ENCODE measurements at regions not wholly inside any gene's neighbourhood (a gene's known extent, or its start where the extent isn't known, plus 50 kb on each side); places are given as distances from the start of the nearest gene placed in this dataset.

DNA sequence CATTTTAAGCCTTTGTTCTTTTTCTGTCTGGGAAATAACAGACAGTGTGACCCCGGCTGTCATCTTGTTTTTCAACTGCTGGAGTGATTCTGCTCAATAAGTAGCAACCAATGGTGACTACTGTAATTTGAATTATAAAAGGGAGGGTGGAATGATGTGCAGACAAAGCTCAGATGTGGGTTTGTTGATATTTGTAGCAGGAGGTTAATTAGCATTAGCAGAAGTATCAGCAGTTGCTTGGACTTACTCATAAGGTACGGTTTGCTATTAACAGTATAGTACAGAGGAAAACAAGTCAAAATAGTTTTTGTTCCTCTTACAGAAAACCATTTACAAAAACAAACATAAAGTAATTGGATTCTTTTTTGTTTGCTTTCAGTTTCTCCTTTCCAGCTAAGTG lies 140.4 kb downstream of the TUSC1 start:
- no peak for DNase-seq (ENCODE audit: low read depth)
- no peak overlapping the region for H3K4me3 ChIP-seq (ENCODE audit: low read length)
- TF ChIP-seq, protein P1, sequence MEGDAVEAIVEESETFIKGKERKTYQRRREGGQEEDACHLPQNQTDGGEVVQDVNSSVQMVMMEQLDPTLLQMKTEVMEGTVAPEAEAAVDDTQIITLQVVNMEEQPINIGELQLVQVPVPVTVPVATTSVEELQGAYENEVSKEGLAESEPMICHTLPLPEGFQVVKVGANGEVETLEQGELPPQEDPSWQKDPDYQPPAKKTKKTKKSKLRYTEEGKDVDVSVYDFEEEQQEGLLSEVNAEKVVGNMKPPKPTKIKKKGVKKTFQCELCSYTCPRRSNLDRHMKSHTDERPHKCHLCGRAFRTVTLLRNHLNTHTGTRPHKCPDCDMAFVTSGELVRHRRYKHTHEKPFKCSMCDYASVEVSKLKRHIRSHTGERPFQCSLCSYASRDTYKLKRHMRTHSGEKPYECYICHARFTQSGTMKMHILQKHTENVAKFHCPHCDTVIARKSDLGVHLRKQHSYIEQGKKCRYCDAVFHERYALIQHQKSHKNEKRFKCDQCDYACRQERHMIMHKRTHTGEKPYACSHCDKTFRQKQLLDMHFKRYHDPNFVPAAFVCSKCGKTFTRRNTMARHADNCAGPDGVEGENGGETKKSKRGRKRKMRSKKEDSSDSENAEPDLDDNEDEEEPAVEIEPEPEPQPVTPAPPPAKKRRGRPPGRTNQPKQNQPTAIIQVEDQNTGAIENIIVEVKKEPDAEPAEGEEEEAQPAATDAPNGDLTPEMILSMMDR (IDR thresholded peaks at IDR 0.05; ENCODE audit: insufficient read depth, low read depth, low read length, missing control alignments), result no peak

DNA sequence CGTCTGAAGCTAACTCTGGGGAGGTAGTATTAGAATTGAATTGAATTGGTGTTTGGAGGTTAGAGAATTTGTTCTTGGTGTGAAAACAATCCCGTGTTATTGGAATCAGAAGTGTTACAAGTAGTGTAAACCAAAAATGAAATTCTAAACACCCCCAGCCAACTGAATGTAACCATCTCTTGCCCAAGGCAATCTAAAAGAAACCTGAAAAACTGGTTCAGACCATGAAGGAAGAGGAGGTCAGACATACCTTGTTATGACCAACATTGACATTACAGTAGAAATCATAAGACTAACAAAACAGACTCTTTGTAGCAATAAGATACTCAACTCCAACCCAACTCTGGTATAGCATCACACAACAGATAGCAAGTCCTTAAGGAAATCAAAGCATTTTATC lies 159.0 kb downstream of the TUSC1 start:
- no peak overlapping the region for H3K4me3 ChIP-seq (ENCODE audit: low read length)
- TF ChIP-seq, protein P1 (IDR thresholded peaks at IDR 0.05; ENCODE audit: insufficient read depth, low read depth, low read length, missing control alignments), result no peak
- DNase-seq (ENCODE audit: low read depth), result peak; percentile 54

DNA sequence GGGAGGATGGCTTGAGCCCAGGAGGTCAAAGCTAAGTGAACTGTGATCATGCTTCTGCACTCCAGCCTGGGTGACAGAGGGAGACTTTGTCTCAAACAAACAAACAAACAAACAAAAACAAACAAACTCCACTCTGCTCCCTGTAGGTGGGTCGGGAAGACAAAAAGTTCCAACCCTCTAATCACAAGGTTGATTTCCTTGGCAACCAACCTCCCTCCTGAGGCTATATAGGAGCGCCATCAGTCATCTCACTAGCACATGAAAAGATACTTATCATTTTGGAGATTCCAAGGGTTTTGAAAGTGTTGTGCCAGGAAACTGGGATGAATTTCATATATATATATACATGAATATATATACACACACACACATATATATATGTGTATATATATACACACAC lies 160.5 kb downstream of the TUSC1 start:
- TF ChIP-seq, protein P1 (IDR thresholded peaks at IDR 0.05; ENCODE audit: insufficient read depth, low read depth, low read length, missing control alignments), result no peak
- DNase-seq (ENCODE audit: low read depth), result no peak
- H3K4me3 ChIP-seq (ENCODE audit: low read length), result no peak overlapping the region

DNA sequence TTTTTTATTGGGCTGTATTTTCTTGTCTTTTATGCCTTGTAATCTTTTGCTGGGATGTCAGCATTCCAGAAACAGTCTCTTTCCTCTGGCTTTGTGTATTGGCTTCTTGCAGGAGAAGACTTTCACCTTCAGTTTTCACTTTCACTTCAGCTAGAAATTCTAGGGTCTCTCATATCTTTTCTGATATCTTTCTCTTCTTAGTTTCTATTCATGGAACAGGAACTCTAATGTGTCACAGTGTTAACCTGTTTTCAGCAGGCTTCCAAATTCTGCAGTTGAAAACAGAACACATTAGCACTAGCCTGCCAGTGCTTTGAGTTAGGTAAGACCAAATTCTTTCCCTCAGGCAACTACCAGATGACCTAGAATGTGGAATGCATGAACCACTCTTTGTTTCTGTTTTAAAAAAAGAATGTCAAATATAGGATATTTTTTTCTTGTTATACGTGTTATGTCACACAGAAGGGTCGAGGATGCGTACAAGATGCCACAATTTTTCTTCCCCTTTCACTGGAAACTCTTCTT lies 164.7 kb downstream of the TUSC1 start:
- no peak overlapping the region for H3K4me3 ChIP-seq (ENCODE audit: low read length)
- peak; percentile 35 for DNase-seq (ENCODE audit: low read depth)

DNA sequence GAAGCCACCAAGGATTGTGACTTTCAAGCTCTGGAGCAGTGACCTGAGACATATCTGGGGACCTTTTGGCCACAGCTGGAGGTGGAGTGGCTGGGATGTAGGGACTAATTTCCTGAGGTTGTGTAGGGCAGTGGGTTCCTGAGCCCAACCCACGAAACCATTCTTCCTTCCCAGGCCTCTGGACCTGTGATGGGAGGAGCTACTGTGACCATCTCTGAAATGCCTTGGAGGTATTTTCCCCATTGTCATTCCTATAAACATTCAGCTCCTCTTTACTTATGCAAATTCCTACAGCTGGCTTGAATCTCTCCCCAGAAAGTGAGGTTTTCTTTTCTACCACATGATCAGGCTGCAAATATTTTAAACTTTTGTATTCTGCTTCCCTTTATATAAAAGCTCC lies 172.6 kb downstream of the TUSC1 start:
- TF ChIP-seq, protein P1 (IDR thresholded peaks at IDR 0.05; ENCODE audit: insufficient read depth, low read depth, low read length, missing control alignments), result no peak
- DNase-seq (ENCODE audit: low read depth), result no peak
- no peak overlapping the region for H3K4me3 ChIP-seq (ENCODE audit: low read length)

More for the DNA sequence above, 164.7 kb downstream of the TUSC1 start:
- TF ChIP-seq, protein P1 (IDR thresholded peaks at IDR 0.05; ENCODE audit: insufficient read depth, low read depth, low read length, missing control alignments), result no peak

DNA sequence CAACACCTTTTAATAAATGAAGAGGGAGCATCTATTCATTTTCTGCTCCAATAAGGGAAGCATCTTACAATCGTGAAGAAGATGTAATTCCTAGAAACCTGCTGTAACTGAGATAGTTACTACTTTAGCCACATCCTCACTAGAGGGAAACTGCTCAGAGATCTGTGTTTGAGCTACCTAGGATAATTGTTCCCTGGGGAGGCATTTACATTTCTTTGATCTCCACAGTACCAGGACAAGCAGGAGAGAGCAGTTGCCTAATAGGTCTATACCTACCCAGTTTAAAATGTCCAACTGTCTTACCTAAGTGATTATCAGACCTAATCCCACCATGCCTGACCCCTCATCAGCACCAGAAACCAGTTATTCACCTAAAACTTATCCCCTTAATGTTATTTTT lies 196.9 kb downstream of the TUSC1 start:
- TF ChIP-seq, protein P1 (IDR thresholded peaks at IDR 0.05; ENCODE audit: insufficient read depth, low read depth, low read length, missing control alignments), result no peak
- DNase-seq (ENCODE audit: low read depth), result no peak
- no peak overlapping the region for H3K4me3 ChIP-seq (ENCODE audit: low read length)

DNA sequence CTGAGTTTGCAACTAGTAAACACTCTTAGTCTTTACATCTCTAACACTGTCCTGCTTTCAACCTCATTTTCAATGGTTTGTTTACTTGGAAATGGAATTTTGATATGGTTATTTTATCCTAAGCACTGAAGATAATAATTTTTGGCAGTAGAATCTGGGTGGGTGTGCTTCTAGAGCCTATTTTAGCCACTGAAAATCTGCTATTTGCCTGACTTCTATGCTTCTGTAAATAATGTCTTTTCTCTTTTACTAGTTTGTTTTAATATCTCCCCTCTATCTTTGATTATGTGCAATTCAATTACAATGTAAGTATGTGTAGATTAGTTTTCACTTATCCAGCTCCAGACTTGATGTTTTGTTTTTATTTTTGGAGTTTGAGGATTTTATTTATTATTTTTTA lies 197.5 kb downstream of the TUSC1 start:
- no peak for DNase-seq (ENCODE audit: low read depth)
- TF ChIP-seq, protein P1 (IDR thresholded peaks at IDR 0.05; ENCODE audit: insufficient read depth, low read depth, low read length, missing control alignments), result no peak

More for the DNA sequence above, 197.5 kb downstream of the TUSC1 start:
- no peak overlapping the region for H3K4me3 ChIP-seq (ENCODE audit: low read length)
